IMR-90 (cell line): ENCODE measurements at regions not wholly inside any gene's neighbourhood (a gene's known extent, or its start where the extent isn't known, plus 50 kb on each side); places are given as distances from the start of the nearest gene placed in this dataset.

ENCODE experiments used
- ATAC-seq: fragments of 200-7000 bp; cut with Tn5 transposase; 2 replicates; pipeline ENCODE4 v1.9.1; 2020; ENCODE audit warnings: low read depth, mild to moderate bottlenecking, moderate library complexity
- BruUV-seq: library from RNA; stranded (reverse); fragments of 400-500 nt; replicated peaks from 2 replicates; lab custom pipeline; 2021; lab: Mats Ljungman, UMichigan
- CTCF ChIA-PET: fragments of 300-600 bp; formaldehyde crosslinking; extraction: SDS; loops from one replicate; lab custom pipeline; 2021; ENCODE audit warnings: antibody characterized with exemption; lab: Yijun Ruan, JAX
- POLR2A ChIA-PET: fragments of 300-600 bp; sonication (Branson Sonifier 250); formaldehyde crosslinking; loops from one replicate; lab custom pipeline; 2022; ENCODE audit warnings: antibody characterized with exemption; ENCODE audit not compliant: unreplicated experiment; lab: Charles Lee
- DNase-seq: peaks from one replicate; pipeline ENCODE4 v3.0.0; 2013
- H2AFZ ChIP-seq: replicated peaks from 2 replicates; pipeline ENCODE3; 2013; ENCODE audit warnings: low read length, mild to moderate bottlenecking; ENCODE audit not compliant: poor library complexity
- H2AK5ac ChIP-seq: 2 replicates; pipeline ENCODE4 v1.6.1; 2013; ENCODE audit warnings: low read depth, low read length, inconsistent platforms
- H2AK9ac ChIP-seq: replicated peaks from 2 replicates; pipeline ENCODE3; 2013; ENCODE audit warnings: mild to moderate bottlenecking, low read depth, low read length, moderate library complexity; ENCODE audit not compliant: poor library complexity
- H2BK120ac ChIP-seq: 2 replicates; pipeline ENCODE4 v1.6.1; 2013; ENCODE audit warnings: low read depth, low read length, inconsistent platforms
- H2BK15ac ChIP-seq: 3 replicates; pipeline ENCODE4 v1.6.1; 2013; ENCODE audit warnings: low read depth, low read length, inconsistent platforms
- H2BK20ac ChIP-seq: 2 replicates; pipeline ENCODE4 v1.6.1; 2013; ENCODE audit warnings: low read depth, mild to moderate bottlenecking, inconsistent platforms, low read length, moderate library complexity
- H2BK5ac ChIP-seq: 2 replicates; pipeline ENCODE4 v1.6.1; 2013; ENCODE audit warnings: mild to moderate bottlenecking, low read depth, low read length, inconsistent platforms; ENCODE audit not compliant: poor library complexity, severe bottlenecking
- H3K14ac ChIP-seq: replicated peaks from 2 replicates; pipeline ENCODE4 v1.6.1; 2013; ENCODE audit warnings: low read depth, low read length, inconsistent platforms
- H3K18ac ChIP-seq: 2 replicates; pipeline ENCODE4 v1.6.1; 2013; ENCODE audit warnings: low read depth, low read length, control low read depth
- H3K23ac ChIP-seq: 2 replicates; pipeline ENCODE4 v1.6.1; 2013; ENCODE audit warnings: low read depth, low read length, inconsistent platforms
- H3K27ac ChIP-seq: 2 replicates; pipeline ENCODE4 v1.5.1; 2013; ENCODE audit warnings: mild to moderate bottlenecking, control low read depth, low read length; ENCODE audit not compliant: insufficient read depth
- H3K27me3 ChIP-seq: 2 replicates; pipeline ENCODE4 v1.6.1; 2013; ENCODE audit warnings: low read length; ENCODE audit not compliant: control insufficient read depth, insufficient read depth
- H3K36me3 ChIP-seq: 2 replicates; pipeline ENCODE4 v1.6.1; 2013; ENCODE audit warnings: low read length, mixed read lengths; ENCODE audit not compliant: control insufficient read depth, insufficient read depth
- H3K4ac ChIP-seq: 2 replicates; pipeline ENCODE4 v1.6.1; 2013; ENCODE audit warnings: low read depth, low read length, inconsistent platforms
- H3K4me1 ChIP-seq: 2 replicates; pipeline ENCODE4 v1.6.1; 2013; ENCODE audit warnings: low read length, mixed read lengths; ENCODE audit not compliant: control insufficient read depth, insufficient read depth
- H3K4me2 ChIP-seq: 2 replicates; pipeline ENCODE4 v1.6.1; 2013; ENCODE audit warnings: low read depth, mild to moderate bottlenecking, control low read depth, low read length, moderate library complexity
- H3K4me3 ChIP-seq: 2 replicates; pipeline ENCODE4 v1.5.1; 2013; ENCODE audit warnings: low read depth, mild to moderate bottlenecking, control low read depth, low read length, moderate library complexity; ENCODE audit not compliant: insufficient read depth
- H3K56ac ChIP-seq: 2 replicates; pipeline ENCODE4 v1.6.1; 2013; ENCODE audit warnings: low read length, inconsistent platforms; ENCODE audit not compliant: insufficient read depth; ENCODE audit errors: extremely low read depth
- H3K79me1 ChIP-seq, 2 experiments: 2 replicates each; pipeline ENCODE4 v1.6.1; 2013; ENCODE audit warnings: low read length in 2 of 2, inconsistent platforms in 1 of 2, low read depth in 1 of 2
- H3K9ac ChIP-seq: 2 replicates; pipeline ENCODE4 v1.6.1; 2013; ENCODE audit warnings: low read depth, low read length, control low read depth
- H3K9me1 ChIP-seq: 2 replicates; pipeline ENCODE4 v1.6.1; 2013; ENCODE audit warnings: low read length, inconsistent platforms; ENCODE audit not compliant: insufficient read depth
- H3K9me3 ChIP-seq: 2 replicates; pipeline ENCODE4 v1.6.1; 2013; ENCODE audit warnings: low read length; ENCODE audit not compliant: control insufficient read depth, insufficient read depth
- H4K20me1 ChIP-seq: 2 replicates; pipeline ENCODE4 v1.6.1; 2013; ENCODE audit warnings: low read length, inconsistent platforms; ENCODE audit not compliant: insufficient read depth
- H4K5ac ChIP-seq: 2 replicates; pipeline ENCODE4 v1.6.1; 2013; ENCODE audit warnings: mild to moderate bottlenecking, low read depth, low read length, control low read depth
- H4K8ac ChIP-seq, 2 experiments: 2 replicates each; pipeline ENCODE4 v1.6.1; 2013; ENCODE audit warnings: low read depth in 2 of 2, low read length in 2 of 2, control low read depth in 1 of 2, inconsistent platforms in 1 of 2
- H4K91ac ChIP-seq: 2 replicates; pipeline ENCODE4 v1.6.1; 2013; ENCODE audit warnings: low read depth, low read length, inconsistent platforms; ENCODE audit not compliant: insufficient read depth
- BHLHE40 ChIP-seq: fragments of 150-350 bp; IDR thresholded peaks from 2 replicates; pipeline ENCODE4 v1.6.1; 2016; ENCODE audit warnings: mild to moderate bottlenecking, low read depth, low read length
- CEBPB ChIP-seq: IDR thresholded peaks from 2 replicates; pipeline ENCODE4 v1.6.1; 2012; ENCODE audit warnings: low read depth, low read length, improper control_type of control experiment
- CHD1 ChIP-seq: IDR thresholded peaks from 2 replicates; pipeline ENCODE4 v1.6.1; 2012; ENCODE audit warnings: low read depth, low read length, improper control_type of control experiment
- FOS ChIP-seq: fragments of 150-350 bp; IDR thresholded peaks from 2 replicates; pipeline ENCODE4 v1.6.1; 2016; ENCODE audit warnings: low read depth, low read length
- MAFK ChIP-seq: IDR thresholded peaks from 2 replicates; pipeline ENCODE4 v1.6.1; 2012; ENCODE audit warnings: low read depth, low read length, improper control_type of control experiment
- MAZ ChIP-seq: IDR thresholded peaks from 2 replicates; pipeline ENCODE4 v1.6.1; 2012; ENCODE audit warnings: low read depth, mild to moderate bottlenecking, low read length, improper control_type of control experiment, moderate library complexity, borderline replicate concordance
- MXI1 ChIP-seq: IDR thresholded peaks from 2 replicates; pipeline ENCODE4 v1.6.1; 2012; ENCODE audit warnings: low read depth, mild to moderate bottlenecking, low read length, moderate library complexity, borderline replicate concordance
- NFE2L2 ChIP-seq: fragments of 150-350 bp; IDR thresholded peaks from 2 replicates; pipeline ENCODE4 v1.6.1; 2016; ENCODE audit warnings: low read depth, mild to moderate bottlenecking, low read length
- POLR2A ChIP-seq: IDR thresholded peaks from 2 replicates; pipeline ENCODE4 v1.6.1; 2012; ENCODE audit warnings: mild to moderate bottlenecking, low read depth, low read length
- RAD21 ChIP-seq: IDR thresholded peaks from 2 replicates; pipeline ENCODE4 v1.6.1; 2012; ENCODE audit warnings: low read length, improper control_type of control experiment
- RCOR1 ChIP-seq: IDR thresholded peaks from 2 replicates; pipeline ENCODE4 v1.6.1; 2012; ENCODE audit warnings: mild to moderate bottlenecking, low read length, improper control_type of control experiment; ENCODE audit not compliant: insufficient replicate concordance
- RFX5 ChIP-seq: IDR thresholded peaks from 2 replicates; pipeline ENCODE4 v1.8.0; 2012; ENCODE audit warnings: low read depth, mild to moderate bottlenecking, low read length, moderate library complexity
- SMC3 ChIP-seq: fragments of 150-350 bp; IDR thresholded peaks from 2 replicates; pipeline ENCODE4 v1.6.1; 2016; ENCODE audit warnings: low read depth, mild to moderate bottlenecking, antibody characterized with exemption, low read length, moderate library complexity
- WGBS, 2 experiments: methylation state at CpG; one replicate each; pipeline versions ENCODE4 v1.1.5 to v1.1.7; 2013; ENCODE audit warnings: missing lambda C conversion rate in 2 of 2; ENCODE audit not compliant: insufficient read length in 1 of 2; ENCODE audit errors: extremely low coverage in 2 of 2; 5-methylcytosine and 5-hydroxymethylcytosine counted together
- dilution Hi-C: fragments of 300-500 bp; cut with HindIII; formaldehyde crosslinking; loops from one replicate; pipeline ENCODE4 v1.14.3; 2018; ENCODE audit warnings: low sequenced_read_pairs; ENCODE audit not compliant: unreplicated experiment
- in situ Hi-C: fragments of 300-500 bp; cut with MboI; formaldehyde crosslinking; loops from 3 replicates; pipeline ENCODE4 v1.14.3; 2019; ENCODE audit warnings: low sequenced_read_pairs, inconsistent platforms, mixed read lengths
- intact Hi-C: fragments of 100-400 bp; cut with micrococcal nuclease; formaldehyde crosslinking; loops from 2 replicates; pipeline ENCODE4 v1.10.0; 2022
- TF ChIP-seq, protein P1 (sequence below): conservative IDR thresholded peaks from 2 replicates; pipeline ENCODE4 v1.5.1; 2012; ENCODE audit warnings: mild to moderate bottlenecking, low read depth, low read length, improper control_type of control experiment
- TF ChIP-seq, protein P2 (sequence below): fragments of 150-350 bp; IDR thresholded peaks from 2 replicates; pipeline ENCODE4 v1.6.1; 2016; ENCODE audit warnings: low read depth, mild to moderate bottlenecking, low read length, moderate library complexity, borderline replicate concordance
- TF ChIP-seq, protein P3 (sequence below): fragments of 150-350 bp; IDR thresholded peaks from 2 replicates; pipeline ENCODE4 v1.6.1; 2017; ENCODE audit warnings: mild to moderate bottlenecking, antibody characterized with exemption, low read length, low read depth

DNA sequence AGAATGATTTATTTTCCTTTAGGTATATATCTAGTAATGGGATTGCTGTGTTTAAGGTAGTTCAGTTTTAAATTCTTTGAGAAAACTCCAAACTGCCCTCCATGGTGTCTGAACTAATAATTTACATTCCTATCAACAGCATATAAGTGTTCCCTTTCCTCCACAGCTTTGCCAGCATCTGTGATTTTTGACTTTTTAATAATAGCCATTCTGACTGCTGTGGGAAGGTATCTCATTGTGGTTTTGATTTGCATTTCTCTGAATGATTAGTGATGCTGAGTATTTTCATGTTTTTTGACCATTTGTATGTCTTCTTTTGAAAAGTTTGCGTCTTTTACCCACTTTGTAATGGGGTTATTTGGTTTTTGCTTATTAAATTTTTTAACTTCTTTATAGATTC, 571.6 kb upstream of the CCDC54 start:
- Histone ChIP-seq H3K23ac (no peak overlapping the region), H3K79me1 (no peaks in the 10 kb centered on the region), H3K56ac (no peak overlapping the region), H4K5ac (no peak overlapping the region), H3K9ac (no peak overlapping the region), H3K18ac (no peak overlapping the region), H2BK15ac (no peak overlapping the region), H3K4ac (no peak overlapping the region), H2BK120ac (no peak overlapping the region), H3K4me1 (peaks cover 2% of the 10 kb centered on the region; the same call in 1 of the 2 replicates), H3K27me3 (no peaks in the 10 kb centered on the region), H3K9me3 (no peaks in the 10 kb centered on the region), H3K14ac (no peak overlapping the region), H4K8ac (no peak overlapping the region), H2AK5ac (no peak overlapping the region), H3K9me1 (no peaks in the 10 kb centered on the region), H2BK5ac (no peak overlapping the region), H4K91ac (no peak overlapping the region), H3K4me2 (no peak overlapping the region), H2AK9ac (no peak overlapping the region), H3K36me3 (no peaks in the 10 kb centered on the region), H4K20me1 (no peaks in the 10 kb centered on the region), H2AFZ (no peak overlapping the region), H3K27ac (no peak overlapping the region), H3K4me3 (no peak overlapping the region), H2BK20ac (no peak overlapping the region)
- no TSS peak for BruUV-seq
- no peak for TF ChIP-seq MXI1
- no peak for TF ChIP-seq MAFK
- TF ChIP-seq SMC3: no peak
- TF ChIP-seq, protein P1, sequence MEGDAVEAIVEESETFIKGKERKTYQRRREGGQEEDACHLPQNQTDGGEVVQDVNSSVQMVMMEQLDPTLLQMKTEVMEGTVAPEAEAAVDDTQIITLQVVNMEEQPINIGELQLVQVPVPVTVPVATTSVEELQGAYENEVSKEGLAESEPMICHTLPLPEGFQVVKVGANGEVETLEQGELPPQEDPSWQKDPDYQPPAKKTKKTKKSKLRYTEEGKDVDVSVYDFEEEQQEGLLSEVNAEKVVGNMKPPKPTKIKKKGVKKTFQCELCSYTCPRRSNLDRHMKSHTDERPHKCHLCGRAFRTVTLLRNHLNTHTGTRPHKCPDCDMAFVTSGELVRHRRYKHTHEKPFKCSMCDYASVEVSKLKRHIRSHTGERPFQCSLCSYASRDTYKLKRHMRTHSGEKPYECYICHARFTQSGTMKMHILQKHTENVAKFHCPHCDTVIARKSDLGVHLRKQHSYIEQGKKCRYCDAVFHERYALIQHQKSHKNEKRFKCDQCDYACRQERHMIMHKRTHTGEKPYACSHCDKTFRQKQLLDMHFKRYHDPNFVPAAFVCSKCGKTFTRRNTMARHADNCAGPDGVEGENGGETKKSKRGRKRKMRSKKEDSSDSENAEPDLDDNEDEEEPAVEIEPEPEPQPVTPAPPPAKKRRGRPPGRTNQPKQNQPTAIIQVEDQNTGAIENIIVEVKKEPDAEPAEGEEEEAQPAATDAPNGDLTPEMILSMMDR: no peak
- TF ChIP-seq CEBPB: no peak
- TF ChIP-seq MAZ: no peak
- no peak for TF ChIP-seq CHD1
- no peak for TF ChIP-seq NFE2L2
- no peak for TF ChIP-seq RAD21
- no peak for TF ChIP-seq RFX5
- TF ChIP-seq FOS: no peak
- TF ChIP-seq, protein P2, sequence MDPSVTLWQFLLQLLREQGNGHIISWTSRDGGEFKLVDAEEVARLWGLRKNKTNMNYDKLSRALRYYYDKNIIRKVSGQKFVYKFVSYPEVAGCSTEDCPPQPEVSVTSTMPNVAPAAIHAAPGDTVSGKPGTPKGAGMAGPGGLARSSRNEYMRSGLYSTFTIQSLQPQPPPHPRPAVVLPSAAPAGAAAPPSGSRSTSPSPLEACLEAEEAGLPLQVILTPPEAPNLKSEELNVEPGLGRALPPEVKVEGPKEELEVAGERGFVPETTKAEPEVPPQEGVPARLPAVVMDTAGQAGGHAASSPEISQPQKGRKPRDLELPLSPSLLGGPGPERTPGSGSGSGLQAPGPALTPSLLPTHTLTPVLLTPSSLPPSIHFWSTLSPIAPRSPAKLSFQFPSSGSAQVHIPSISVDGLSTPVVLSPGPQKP: no peak
- no peak for TF ChIP-seq RCOR1
- TF ChIP-seq BHLHE40: no peak
- TF ChIP-seq POLR2A: no peak
- TF ChIP-seq, protein P3, sequence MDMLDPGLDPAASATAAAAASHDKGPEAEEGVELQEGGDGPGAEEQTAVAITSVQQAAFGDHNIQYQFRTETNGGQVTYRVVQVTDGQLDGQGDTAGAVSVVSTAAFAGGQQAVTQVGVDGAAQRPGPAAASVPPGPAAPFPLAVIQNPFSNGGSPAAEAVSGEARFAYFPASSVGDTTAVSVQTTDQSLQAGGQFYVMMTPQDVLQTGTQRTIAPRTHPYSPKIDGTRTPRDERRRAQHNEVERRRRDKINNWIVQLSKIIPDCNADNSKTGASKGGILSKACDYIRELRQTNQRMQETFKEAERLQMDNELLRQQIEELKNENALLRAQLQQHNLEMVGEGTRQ: no peak
- DNase-seq: no peak
- no CpG with 5 or more reads among the region's 1 CpG for WGBS, 2 experiments
- ChIA-PET CTCF (no interaction called here), POLR2A (no interaction called here)
- in situ Hi-C loops: no loop called here
- ATAC-seq: no peak
- intact Hi-C loops: no loop called here
- dilution Hi-C loops: no loop called here
